ENCODE measurements at regions not wholly inside any gene's neighbourhood (a gene's known extent, or its start where the extent isn't known, plus 50 kb on each side); places are given as distances from the start of the nearest gene placed in this dataset.

DNA sequence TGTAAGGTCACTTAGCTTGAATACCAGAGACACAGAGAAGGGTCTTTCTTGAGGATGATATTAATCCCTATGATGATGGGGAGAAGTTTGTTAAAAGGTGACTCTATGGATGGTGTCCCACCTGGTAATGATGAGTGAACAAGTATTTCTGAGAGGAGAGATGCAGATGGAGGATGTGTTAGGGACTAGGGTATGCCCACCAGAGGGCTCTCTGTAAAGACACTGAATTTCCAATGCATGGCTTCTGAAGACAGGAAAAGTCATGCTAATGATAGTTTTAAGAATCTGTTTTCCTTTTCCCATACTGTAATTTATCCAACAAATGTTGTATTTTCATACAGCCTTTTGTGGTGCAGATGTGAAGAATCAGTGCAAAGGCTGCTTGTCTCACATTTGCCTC is 1250.9 kb upstream of the CELF2 start:
- DNase-seq (ENCODE audit: low spot score) = no peak

DNA sequence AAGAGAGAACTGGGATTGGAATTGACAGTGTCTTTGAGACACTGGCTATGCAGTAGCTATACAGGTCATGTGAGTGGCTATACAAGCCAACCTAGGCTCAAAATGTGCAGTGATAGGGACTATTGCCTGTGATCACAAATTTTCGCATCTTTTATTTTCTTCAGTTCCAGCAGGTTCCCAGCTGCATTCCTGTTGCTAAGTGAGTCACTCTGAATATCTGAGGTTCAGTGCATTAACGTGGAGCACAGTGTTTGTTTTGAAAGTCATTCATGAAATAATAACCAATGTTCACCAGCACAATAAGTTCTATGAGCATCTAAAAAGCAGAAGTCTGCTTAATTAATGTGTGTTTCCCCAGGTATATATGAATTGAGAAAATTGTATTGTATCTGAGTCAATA is 1236.0 kb upstream of the CELF2 start:
- DNase-seq (ENCODE audit: low spot score) = no peak

DNA sequence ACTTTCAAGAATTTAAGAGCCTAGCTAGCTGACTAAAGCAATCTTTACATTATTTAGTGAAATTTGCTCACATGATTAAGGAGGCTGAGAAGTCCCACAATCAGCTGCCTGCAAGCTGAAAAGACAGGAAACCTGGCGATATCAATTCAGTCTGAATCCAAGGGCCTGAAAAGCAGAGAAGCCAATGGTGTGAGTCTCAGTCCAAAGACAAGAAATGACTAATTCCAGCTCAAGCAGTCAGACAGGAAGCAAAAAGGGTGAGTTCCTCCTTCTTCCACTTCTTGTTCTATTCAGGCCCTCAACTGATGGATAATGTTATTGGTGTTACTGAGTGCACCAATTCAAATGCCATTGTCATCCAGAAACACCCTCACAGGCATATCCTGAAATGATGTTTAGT is 1231.6 kb upstream of the CELF2 start:
- DNase-seq (ENCODE audit: low spot score) = no peak

DNA sequence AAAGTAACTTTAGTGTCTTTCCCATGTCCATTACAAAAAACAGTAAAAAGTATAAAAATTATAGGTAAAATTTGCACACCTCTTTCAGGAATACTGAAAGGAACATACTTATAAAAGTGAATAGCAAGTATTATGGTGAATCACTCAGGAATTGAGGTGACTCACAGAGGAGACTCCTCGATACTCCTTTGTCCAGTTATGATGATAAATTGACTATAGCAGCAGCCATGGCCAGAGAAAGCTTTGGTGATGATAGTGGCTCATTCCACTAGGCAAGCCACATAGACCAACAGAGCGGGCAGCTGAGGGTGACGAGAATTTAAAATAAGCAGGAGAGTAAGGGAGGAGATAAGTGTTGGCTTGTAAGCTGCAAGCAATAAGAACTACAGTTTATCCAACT is 1231.1 kb upstream of the CELF2 start:
- DNase-seq (ENCODE audit: low spot score) = no peak

DNA sequence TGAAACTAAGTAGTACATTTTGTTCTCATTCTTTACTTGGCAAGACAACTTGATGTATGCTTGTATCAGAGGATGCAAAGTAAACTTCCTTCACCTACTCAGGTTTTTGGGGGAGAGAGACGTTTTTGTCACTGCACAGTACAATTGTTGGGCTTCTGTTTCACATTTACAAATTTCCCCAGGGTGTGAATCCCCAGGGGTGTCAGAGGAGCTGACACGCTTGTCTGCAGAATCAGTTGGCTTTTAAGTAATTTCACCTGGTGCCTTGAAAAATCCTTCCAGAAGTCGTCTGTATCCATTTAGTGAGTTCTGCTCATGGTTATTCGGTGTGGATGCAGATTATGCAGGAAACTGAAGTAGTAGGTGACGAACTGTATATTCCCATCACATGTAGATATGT is 1227.7 kb upstream of the CELF2 start:
- DNase-seq (ENCODE audit: low spot score) = no peak

DNA sequence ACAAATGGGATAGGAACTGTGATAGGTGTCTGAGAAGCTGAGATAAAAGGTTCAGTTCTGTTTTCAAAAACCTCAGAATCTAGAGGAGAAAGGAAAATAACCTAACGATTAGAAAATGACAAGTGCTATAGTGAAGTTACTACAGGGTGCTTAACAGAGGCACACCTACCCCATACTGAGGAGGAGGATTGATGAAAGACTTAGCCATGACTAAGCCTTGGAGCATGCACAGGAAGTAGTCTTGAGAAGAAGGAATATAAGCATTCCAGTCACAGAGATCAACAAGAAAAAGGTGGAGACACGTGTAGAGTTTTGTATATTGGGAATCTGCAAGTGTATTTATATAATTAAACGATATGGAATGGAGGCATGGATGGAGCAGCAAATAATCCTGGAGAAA is 1225.5 kb upstream of the CELF2 start:
- no peak for DNase-seq (ENCODE audit: low spot score)

DNA sequence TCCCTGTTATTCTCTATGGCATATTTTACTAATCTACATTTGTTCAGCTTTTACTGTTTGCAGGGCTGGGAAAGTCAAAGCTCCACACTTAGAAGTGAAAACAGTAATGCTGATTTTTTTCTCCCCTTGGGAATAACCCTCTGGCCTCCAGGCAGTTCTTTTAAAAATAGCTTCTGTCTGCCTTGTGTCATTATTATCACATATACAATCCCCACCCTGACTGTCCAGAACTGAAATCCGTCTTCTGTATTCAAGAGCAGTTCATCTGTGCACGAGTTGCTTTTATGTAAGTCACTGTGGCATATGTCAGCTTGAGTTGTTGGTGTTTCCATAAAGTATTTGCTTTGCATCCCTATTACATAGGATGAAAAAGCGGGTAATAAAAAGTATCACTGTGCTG is 1221.1 kb upstream of the CELF2 start:
- DNase-seq (ENCODE audit: low spot score) = no peak

DNA sequence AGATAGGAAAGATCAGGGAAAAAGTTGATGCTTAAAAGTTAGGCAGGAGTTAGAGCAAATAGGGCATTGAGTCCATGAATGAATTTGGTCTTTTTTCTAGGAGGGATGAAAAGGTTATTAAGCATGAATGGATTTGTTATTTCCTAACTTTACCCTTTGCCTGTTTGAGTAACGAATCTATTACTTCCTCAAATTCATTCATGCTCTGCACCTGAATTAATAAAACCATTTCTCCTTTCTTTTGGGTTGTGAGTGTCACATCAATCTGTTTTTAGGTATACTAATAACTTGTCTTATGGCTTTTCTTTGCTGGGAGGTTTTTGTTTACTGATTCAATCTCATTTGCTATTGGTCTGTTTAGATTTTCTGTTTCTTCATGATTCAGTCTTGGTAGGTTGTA is 1217.7 kb upstream of the CELF2 start:
- DNase-seq (ENCODE audit: low spot score) = no peak

DNA sequence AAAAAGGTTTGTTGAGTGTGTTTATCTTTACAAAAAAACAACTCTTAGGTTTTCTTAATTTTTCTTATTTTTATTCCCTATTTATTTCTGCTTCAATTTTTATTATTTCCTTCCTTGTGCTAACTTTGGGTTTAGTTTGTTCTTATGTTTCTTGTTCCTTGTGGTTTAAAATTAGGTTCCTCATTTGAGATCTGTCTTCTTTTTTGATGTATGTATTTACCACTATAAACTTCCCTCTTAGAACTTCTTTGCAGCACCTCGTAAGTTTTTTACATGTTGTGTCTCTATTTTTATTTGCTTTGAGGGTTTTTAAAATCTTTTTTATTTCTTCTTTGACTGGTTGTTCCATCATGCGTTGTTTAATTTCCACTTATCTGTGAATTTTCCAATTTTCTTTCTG is 1217.1 kb upstream of the CELF2 start:
- no peak for DNase-seq (ENCODE audit: low spot score)

DNA sequence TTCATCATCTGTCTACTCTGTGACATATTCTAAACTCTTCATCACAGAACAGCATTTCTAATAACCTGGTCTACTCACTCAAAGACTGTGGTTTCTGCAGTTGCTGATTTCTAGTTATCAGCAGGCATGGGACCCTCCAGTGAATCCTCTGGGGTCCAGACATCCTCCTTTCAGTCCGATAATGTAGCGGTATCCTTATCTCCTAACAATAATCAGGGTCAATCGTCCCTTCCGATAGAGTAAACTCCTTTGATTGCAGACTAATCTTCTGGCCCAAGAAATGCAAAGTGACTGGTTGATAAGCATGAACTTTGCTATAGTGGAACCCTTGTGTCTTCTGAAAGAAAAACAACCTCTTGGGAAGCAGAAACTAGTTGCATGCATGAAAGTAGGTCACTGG is 1209.8 kb upstream of the CELF2 start:
- DNase-seq (ENCODE audit: low spot score) = no peak

DNA sequence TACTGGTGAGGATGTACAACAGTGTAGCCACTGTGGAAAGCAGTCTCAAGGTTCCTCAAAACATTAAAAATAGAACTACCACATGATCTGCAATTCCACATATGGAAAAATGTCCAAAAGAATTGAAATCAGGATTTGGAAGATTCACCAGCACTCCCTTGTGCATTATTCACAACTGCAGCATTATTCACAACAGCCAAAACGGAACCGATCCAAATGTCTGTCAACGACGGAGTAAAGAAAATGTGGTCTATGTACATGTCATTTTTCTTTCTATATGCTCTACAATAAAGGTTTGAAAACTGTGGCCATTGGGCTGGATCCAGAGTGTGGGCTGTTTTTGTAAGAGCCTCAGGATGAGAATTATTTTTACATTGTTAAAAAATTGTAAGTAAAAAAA is 1206.1 kb upstream of the CELF2 start:
- no peak for DNase-seq (ENCODE audit: low spot score)

DNA sequence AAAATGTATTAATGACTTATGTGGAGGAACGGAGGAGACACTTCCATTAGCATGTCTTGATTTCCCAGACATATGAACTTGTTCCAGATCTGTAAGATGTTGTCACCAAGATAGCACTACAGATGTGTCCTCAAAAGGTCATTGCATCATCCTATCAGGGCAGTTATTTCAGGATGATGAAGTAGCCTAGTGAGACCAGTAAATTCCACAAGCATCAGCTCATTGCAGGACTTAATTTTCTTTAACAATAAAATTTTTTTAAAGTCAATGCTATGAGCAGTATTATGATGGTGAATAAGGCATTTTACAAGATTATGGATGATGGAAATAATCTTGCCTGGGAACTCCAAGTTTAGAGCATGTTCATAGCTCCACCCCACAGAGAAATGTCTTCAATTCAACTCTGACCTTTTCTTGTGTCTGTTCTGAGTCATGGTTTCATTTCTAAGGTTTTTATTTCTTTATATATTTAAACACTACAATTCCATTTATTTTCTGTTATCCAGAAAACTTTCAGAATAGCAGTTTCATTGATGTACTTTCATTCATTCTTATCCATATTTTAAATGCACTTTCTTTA is 1203.3 kb upstream of the CELF2 start:
- DNase-seq (ENCODE audit: low spot score) = no peak

DNA sequence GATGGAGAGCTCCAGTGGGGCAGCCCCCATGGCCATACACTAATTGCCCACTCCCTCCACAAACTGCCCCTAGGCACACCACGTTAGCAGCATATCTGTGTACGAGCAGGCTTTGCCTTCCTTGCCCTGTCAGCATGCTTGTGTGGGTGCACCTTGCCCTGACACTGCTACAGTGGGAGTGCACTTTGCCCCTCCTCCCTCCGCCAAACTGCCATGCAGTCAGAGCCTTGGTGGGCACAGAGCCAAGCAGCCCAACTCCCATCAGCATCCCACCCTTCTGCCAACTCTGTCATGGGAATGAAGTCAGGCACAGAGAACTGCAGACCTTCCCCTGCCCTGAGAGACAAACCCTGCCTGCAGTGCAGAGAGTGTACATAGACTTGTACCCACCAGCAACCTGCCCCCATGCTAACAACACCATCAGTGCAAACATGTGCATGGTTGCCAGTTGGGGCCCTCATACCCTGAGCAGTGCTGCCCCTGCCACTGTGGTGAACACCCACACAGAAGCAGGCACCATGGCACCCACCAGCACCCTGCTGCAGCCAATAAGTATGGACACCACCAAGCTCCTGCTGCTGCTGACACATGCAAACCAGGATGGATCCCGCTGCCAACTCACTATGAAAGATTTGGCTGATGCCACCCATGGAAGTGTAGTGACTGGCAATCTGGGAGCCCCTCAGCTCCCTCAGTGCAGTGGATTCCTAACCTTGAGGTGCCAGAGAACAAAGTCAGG is 1197.7 kb upstream of the CELF2 start:
- DNase-seq (ENCODE audit: low spot score) = no peak

DNA sequence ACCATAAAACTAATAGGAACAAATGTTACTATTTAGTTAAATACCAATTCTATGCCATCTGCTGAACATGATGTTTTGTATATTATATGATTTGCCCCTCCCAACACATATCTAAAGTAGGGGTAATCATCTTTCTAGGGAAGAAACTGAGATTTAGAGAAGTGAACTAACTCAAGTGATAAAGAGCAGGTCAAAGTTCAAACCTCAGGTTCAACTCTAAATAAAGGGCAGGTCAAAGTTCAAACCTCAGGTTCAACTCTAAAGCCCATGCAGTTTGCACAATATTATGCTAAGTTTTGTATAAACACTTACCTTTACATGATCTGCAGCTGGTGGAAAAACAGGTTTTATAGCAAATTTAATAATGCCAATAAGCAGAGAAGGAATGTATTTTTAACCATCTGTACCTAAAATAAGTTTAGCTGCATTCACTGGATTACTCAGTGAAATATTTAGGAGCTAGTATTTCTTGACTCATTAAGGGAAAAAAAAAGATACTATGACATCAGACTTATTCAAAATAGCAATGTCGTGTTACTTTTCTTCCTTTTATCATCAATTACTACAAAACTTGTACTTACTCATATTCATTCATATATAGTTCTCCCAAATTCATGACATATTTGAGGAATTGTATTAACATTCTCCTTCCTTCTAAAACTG is 1194.3 kb upstream of the CELF2 start:
- DNase-seq (ENCODE audit: low spot score) = no peak

DNA sequence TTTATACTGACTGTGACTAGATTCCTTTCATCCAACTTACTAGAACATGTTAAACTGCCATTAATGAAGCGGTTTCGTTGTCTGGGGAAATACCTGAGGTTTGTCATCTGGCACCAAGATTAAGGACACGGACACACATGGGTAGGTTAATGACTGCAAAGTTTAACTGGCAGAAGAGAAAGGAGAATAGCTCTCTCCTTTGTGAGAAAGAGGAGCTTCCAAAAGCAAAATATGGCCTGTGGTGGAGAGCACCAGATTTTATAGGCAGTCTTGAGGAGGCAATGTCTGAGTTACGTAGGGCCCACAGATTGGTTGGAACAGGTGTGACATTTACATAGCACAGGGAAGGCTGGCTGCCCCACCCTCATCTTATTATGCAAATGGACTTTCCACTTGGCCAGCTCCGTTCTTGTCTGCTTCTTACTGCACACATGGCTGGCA is 1193.0 kb upstream of the CELF2 start:
- DNase-seq (ENCODE audit: low spot score) = no peak

DNA sequence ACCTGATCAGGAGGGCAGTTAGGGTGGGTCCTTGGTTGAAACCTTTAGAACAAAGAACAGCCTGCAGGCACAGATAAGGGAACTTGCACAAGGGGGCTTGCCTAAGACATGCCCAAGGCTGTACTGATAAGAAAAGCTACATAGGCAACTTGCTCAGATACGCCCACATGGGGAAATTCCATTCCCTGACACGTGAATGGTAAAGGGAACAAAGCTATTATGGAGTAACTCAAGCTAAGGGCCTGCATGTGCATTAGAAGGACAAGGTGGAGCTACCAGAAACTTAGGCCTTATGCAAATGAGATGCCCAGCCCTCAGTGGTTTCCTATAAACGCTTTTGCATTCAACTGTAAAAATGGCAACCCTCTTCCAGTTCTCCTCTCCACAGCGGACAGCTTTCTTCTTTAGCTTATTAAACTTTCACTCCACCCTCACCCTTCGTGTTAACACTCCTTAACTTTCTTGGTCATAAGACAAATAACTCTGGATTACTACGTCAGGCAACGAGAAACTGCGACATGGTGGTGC is 1192.1 kb upstream of the CELF2 start:
- no peak for DNase-seq (ENCODE audit: low spot score)

DNA sequence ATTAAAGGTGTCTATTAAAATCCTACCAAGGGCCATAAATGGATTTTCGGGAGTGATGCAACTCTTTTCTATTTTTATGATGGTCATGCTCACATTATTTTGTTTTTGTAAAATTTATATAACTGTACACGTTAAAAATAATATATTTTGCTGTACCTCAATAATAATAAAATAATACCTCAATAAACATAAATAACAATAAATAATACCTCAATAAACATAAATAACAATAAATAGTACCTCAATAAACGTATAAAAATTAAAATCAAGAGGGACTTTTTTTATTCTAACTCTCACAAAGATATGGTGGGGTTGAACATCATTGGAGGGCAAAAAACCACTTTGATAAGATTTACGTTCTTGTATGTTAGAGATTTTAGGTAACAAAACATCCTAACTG is 1189.6 kb upstream of the CELF2 start:
- DNase-seq (ENCODE audit: low spot score) = no peak

DNA sequence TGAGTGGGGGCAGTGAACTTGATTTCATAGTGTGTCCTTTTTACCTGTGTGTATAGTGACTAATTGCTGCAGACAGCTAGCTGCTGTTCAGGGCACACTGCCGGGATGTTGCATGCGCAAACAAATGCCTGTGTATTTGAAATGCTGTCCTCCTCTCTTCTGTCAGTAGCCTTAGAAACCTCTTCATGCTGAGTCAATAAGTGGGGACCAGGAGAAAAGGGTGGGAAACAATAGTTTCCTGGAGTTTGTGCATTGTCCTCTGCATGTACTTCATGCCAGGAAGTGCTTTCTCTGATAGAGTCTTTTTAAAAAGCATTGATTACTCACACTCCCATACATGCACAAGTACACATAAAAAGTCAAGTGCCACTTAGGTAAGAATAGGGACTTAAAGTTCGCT is 1183.7 kb upstream of the CELF2 start:
- no peak for DNase-seq (ENCODE audit: low spot score)

DNA sequence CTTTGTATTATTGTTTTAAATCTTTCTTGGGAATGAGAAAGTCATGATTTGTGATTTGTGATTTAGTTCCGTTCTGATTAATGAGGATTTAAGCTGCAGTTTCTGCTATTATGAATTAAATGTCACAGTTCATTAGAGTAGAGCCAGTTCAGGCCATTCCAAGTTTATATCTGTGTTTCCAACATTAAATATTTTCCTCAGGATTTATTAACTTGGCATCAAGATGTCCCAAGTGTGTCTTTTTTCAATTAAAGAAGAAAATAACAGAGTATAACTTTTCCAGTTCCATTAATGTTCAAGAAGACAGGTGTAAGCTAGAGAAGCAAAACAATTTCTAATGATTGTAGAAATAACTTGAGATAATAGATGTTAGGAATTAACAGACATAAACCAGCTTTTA is 1183.2 kb upstream of the CELF2 start:
- DNase-seq (ENCODE audit: low spot score) = no peak

DNA sequence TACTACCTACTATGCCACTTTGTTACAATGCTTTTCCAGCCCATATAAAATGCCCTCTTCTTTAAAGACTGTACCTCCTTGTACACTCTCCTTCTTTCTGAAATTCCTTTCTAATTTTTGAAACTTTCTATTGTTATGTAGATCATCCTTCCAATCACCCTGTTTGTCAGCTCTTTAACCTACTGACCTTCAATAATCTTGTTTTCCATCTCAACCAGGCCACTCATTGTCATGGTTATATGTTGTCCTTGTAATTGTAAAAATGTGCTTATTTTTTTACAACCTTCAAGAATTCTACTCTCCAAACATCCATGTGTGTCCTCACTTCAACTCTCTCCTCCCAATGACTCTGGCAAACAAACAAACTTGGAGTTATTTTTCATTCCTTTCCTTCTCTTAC is 1172.6 kb upstream of the CELF2 start:
- no peak for DNase-seq (ENCODE audit: low spot score)

DNA sequence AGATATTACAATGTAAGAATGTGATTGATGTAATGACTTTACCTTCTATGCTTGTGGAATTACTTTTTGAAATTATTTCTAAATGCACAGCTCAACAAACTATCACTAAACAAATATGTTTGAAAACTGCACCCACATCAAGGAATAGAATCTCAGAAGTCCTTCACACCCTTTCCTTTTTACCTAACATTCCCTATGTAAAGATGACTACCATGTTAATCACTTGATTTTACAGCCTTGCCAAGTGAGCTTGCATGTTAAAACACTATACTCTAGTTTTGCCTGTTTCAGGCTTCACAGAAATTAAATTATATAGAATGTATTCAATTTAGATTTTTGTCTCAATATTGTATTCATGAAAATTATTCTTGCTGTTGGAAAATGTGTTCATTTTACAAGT is 1169.4 kb upstream of the CELF2 start:
- no peak for DNase-seq (ENCODE audit: low spot score)

DNA sequence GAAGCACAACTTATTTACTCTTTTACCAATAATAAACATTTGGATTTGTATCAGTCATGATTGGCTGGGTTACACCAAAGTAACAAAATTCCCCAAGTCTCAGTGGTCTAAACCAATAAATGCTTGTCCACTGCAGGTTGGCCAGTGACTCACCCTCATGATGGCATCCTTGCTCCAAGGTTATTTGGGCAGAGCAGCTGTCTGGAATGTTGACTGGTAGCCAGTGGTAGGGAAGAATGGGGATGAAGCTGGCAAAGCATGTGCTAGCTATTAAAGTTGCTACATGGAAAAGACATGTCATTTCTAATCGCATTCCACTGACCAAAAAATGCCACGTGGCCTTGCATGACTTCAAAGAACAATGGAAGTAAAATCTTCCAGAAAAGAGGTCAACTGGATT is 1168.7 kb upstream of the CELF2 start:
- DNase-seq (ENCODE audit: low spot score) = no peak

DNA sequence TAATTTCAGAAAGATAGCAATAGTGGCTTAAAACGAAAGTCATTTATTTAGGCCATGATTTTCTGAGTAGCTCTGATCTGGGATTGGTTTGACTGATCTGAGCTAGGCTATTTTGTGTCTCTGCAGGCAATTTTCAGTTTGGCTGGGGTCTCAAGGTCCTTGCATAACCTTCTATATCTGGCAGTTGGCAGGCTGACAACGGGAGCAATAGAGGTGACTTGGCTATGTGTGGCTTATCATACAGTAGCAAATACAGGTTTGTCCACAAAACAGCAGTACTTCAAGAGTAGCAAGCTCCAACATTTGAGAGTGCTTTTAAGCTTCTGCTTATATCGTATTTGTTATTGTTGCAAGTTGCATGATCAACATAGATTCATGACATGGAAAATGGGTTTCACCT is 1167.3 kb upstream of the CELF2 start:
- DNase-seq (ENCODE audit: low spot score) = no peak

DNA sequence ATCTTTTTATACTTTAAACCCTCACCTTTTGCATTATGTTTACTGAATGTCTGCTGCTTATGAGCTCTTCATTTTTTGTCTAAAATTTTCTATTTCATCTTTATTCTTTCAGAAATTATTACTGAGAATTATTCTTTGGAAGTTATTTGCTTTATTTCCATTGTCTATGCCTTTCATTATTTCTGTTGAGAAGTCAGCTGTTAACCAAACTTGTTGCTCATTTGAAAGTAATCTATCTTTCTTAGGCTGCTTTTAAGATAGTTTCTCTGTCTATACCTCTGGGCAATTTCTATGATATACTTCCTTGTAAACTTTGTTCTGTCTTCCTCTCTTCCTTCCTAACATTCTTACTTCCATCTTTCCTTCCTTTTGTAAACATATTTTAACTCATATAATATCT is 1165.9 kb upstream of the CELF2 start:
- no peak for DNase-seq (ENCODE audit: low spot score)

Data from D341Med (cell line).